ENCODE measurements at regions not wholly inside any gene's neighbourhood (a gene's known extent, or its start where the extent isn't known, plus 50 kb on each side); places are given as distances from the start of the nearest gene placed in this dataset.

GRCh38 chr6:56407883-56408410, 160.6 kb upstream of the COL21A1 start:
- Histone ChIP-seq H3K4me3 (replicated peaks; ENCODE audit: low read depth, low read length) (no peak overlapping the region), H3K36me3 (ENCODE audit: control insufficient read depth, insufficient read depth, low read length) (no peaks in the 10 kb centered on the region), H3K27me3 (replicated peaks; ENCODE audit: control insufficient read depth, insufficient read depth, low read length) (no peaks in the 10 kb centered on the region)
- TF ChIP-seq CTCF (IDR thresholded peaks at IDR 0.05; ENCODE audit: insufficient read depth, low read length, poor library complexity, severe bottlenecking): no peak
- DNase-seq (ENCODE audit: extremely low read depth, insufficient read length): no peak

- peak overlapping the region; percentile 21; the same call in 1 of the 2 replicates for H3K4me3 ChIP-seq (replicated peaks; ENCODE audit: low read depth, low read length)
- H3K27me3 ChIP-seq (replicated peaks; ENCODE audit: control insufficient read depth, insufficient read depth, low read length): no peaks in the 10 kb centered on the region
- DNase-seq (ENCODE audit: extremely low read depth, insufficient read length): peak; percentile 25
- H3K36me3 ChIP-seq (ENCODE audit: control insufficient read depth, insufficient read depth, low read length): no peaks in the 10 kb centered on the region
- no peak for TF ChIP-seq CTCF (IDR thresholded peaks at IDR 0.05; ENCODE audit: insufficient read depth, low read length, poor library complexity, severe bottlenecking)
These were observed 159.2 kb upstream of the COL21A1 start for GRCh38 chr6:56406276-56407269.

GRCh38 chr6:56404599-56404998, 157.2 kb upstream of the COL21A1 start:
- H3K27me3 ChIP-seq (replicated peaks; ENCODE audit: control insufficient read depth, insufficient read depth, low read length): no peaks in the 10 kb centered on the region
- no peak for DNase-seq (ENCODE audit: extremely low read depth, insufficient read length)
- TF ChIP-seq CTCF (IDR thresholded peaks at IDR 0.05; ENCODE audit: insufficient read depth, low read length, poor library complexity, severe bottlenecking): no peak
- H3K36me3 ChIP-seq (ENCODE audit: control insufficient read depth, insufficient read depth, low read length): no peaks in the 10 kb centered on the region
- no peak overlapping the region for H3K4me3 ChIP-seq (replicated peaks; ENCODE audit: low read depth, low read length)

GRCh38 chr6:56403745-56404144, 156.4 kb upstream of the COL21A1 start:
- Histone ChIP-seq H3K27me3 (replicated peaks; ENCODE audit: control insufficient read depth, insufficient read depth, low read length) (no peaks in the 10 kb centered on the region), H3K36me3 (ENCODE audit: control insufficient read depth, insufficient read depth, low read length) (no peaks in the 10 kb centered on the region), H3K4me3 (replicated peaks; ENCODE audit: low read depth, low read length) (no peak overlapping the region)
- no peak for TF ChIP-seq CTCF (IDR thresholded peaks at IDR 0.05; ENCODE audit: insufficient read depth, low read length, poor library complexity, severe bottlenecking)
- DNase-seq (ENCODE audit: extremely low read depth, insufficient read length): no peak

GRCh38 chr6:56401477-56402070, 154.2 kb upstream of the COL21A1 start:
- TF ChIP-seq CTCF (IDR thresholded peaks at IDR 0.05; ENCODE audit: insufficient read depth, low read length, poor library complexity, severe bottlenecking): no peak
- no peak for DNase-seq (ENCODE audit: extremely low read depth, insufficient read length)
- Histone ChIP-seq H3K4me3 (replicated peaks; ENCODE audit: low read depth, low read length) (no peak overlapping the region), H3K27me3 (replicated peaks; ENCODE audit: control insufficient read depth, insufficient read depth, low read length) (no peaks in the 10 kb centered on the region), H3K36me3 (ENCODE audit: control insufficient read depth, insufficient read depth, low read length) (no peaks in the 10 kb centered on the region)

All from GM06990 (cell line).